Jurkat, Clone E6-1 (cell line): ENCODE measurements at regions not wholly inside any gene's neighbourhood (a gene's known extent, or its start where the extent isn't known, plus 50 kb on each side); places are given as distances from the start of the nearest gene placed in this dataset.
A peak's percentile ranks its signal among the peaks of the same experiment; 100 is the strongest.

Source experiments
- DNase-seq: peaks from one replicate; pipeline ENCODE4 v3.0.0-alpha.2; 2011; ENCODE audit warnings: low read depth, low spot score
- H3K4me3 ChIP-seq: 2 replicates; pipeline ENCODE4 v1.5.1; 2011; ENCODE audit warnings: mild to moderate bottlenecking, low read length, control low read depth, moderate library complexity

DNA sequence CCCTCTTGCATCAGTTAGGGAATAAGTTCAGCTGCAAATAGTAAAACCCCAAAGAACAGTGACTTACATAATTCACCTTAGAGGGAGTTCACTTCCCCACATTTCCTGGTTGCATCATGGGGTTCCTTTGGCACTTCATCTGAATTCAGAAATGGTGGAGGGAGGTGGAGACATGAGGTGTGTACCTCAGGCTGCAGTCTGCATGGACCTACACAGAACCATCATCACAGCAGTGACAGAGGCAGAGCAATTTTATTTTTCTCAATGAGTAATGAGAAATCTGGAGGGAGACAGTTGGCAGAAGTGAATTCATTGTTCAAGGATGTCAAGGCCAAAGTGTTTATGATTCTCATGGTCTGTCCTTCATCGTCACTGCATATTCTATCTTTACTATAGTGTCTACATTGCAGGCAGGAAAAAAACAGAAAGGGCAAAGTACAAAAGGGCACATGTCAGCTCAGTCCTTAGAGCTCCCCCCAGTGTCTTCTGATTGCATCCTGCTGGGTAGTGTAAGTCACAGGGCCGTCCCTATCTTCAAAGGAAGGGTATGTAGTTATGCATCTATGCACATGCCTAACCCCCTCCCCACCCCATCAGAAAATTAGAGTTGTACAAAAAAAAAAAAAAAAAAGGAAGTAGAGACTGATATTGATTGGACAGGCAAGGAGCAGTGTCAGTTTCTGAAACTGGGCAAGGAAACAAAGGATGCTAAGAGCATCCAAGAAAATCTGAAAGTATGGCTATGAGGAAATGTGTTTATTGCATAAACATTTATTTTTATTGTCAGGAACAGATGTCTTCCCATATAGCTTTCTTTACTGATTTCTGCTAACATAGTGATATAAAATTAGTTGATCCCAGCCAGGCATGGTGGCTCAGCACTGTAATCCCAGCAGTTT lies 132.7 kb upstream of the APC start:
- peak; percentile 49 for DNase-seq
- H3K4me3 ChIP-seq: no peak overlapping the region

DNA sequence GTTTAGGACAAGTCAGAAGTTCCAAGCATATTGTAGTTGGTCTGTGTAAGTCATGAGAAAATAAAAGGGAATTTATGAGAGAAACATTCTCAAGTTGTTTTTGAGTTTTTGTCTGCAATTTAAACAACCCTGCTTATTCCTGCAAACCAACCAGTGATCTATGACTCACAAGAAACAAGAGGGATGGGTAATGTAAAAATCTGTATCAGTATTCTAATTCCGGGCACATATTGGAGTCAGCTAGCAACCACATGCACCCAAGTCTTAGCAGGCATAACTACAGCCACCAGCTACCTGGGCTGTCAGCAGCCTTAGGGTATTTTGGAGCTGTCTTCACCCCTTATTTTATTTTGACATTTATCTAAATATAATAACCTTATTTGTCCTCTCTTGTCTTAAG lies 128.7 kb upstream of the APC start:
- no peak for DNase-seq
- no peak overlapping the region for H3K4me3 ChIP-seq

DNA sequence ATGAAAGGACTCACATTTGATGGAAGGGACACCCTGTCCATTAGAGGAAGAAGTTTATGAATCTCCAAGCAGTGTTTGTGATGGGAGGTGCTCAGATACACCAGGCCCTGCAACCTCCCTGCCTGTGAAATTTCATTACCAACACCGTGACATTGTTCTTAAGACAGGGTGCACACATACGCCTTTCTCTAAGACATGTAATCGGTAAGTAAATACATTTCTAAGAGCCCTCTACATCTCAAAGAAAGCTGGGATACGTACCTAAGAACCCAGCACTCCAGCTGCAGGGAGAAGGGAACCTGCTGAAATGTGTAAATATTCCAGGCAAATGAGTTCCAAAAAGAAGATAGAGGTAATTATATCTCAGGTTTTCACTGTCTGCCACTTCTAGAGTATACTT lies 125.0 kb upstream of the APC start:
- H3K4me3 ChIP-seq: no peak overlapping the region
- DNase-seq: no peak

DNA sequence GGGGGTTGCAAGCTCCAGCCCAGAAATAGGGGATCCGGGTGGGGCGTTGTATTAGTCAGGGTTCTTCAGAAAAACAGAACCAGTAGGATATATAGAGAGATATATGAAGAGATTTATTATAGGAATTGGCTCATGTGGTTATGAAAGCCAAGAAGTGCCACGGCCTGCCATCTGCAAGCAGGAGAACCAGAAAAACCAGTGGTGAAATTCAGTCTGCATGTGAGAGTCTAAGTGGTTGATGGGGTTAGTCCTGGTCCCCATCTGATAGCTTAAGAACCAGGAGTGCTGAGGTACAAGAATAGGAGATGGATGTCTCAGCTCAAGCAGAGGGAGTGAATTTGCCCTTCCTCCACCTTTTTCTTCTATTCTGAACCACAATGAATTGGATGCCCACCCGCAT lies 123.4 kb upstream of the APC start:
- H3K4me3 ChIP-seq: no peak overlapping the region
- DNase-seq: no peak

DNA sequence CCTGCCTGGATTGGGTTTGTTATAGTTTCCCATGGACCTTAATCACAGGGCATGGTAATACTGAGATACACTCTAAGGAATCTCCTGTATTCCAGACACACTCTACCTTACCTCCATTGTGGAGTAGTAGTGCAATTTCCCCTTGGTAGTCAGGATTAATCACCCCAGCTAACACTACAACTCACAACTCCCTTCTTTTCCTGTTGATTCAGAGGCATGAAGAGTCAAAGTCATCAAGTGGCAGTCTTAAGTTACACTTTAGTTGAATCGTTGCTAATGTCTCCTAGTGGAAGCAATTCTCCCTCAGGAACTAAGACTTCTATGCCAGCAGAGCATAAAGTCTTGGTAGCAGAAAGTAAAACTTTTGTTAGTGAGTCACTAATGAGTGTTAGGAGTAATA lies 122.7 kb upstream of the APC start:
- DNase-seq: no peak

DNA sequence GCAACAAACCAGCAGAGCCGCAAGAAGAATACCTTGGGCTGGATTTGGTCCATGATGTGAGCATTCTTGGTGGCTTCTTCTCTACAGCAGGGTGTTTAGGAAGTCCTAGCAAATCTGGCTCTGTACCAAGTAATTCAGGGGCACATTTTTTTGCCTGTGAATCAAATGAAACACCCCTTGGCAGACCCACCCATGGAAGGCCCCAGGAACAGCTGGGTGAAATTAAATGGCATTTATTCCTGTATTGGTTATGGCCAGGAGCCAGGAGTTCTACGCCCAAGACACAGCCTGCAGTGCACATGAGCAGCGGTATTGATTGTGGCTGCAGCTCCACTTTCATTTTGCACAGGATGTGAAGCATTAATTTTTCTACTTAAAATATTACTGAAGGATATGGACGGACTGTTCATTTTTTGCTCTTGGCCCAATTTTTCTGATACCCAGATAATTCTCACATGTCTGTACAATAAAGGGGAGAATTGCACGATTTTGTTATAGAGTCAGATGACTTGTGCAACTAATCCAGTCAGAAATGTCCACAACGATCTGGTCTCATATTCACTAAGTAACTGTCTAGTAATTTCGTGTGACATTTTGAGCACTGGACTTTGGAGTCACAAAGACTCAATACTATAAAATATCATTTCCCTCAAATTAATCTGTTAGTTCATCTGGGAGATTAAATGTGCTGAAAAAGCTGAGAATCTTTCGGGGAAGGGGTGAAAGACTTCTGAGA lies 120.7 kb upstream of the APC start:
- no peak for DNase-seq
- no peak overlapping the region for H3K4me3 ChIP-seq

More for the DNA sequence above, 122.7 kb upstream of the APC start:
- no peak overlapping the region for H3K4me3 ChIP-seq

DNA sequence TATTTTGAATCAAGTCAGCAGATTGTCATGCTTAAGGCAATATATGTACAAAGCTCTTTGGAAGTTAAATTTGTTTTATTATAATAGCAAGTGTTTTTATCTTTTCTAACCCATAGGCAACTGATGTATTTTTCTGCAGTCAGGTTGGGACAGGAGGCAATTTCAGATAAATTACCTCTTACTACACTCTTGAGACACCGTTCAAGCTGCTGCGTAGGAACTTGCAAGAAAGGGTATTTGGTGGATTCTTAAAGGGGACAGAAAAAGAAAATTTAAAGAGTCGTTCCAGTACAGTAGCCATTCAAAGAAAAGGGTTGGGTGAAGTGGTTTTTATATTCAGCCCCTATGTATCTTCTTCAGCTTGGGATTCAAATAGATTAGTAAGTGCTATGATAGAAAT lies 112.4 kb upstream of the APC start:
- H3K4me3 ChIP-seq: no peak overlapping the region
- no peak for DNase-seq

DNA sequence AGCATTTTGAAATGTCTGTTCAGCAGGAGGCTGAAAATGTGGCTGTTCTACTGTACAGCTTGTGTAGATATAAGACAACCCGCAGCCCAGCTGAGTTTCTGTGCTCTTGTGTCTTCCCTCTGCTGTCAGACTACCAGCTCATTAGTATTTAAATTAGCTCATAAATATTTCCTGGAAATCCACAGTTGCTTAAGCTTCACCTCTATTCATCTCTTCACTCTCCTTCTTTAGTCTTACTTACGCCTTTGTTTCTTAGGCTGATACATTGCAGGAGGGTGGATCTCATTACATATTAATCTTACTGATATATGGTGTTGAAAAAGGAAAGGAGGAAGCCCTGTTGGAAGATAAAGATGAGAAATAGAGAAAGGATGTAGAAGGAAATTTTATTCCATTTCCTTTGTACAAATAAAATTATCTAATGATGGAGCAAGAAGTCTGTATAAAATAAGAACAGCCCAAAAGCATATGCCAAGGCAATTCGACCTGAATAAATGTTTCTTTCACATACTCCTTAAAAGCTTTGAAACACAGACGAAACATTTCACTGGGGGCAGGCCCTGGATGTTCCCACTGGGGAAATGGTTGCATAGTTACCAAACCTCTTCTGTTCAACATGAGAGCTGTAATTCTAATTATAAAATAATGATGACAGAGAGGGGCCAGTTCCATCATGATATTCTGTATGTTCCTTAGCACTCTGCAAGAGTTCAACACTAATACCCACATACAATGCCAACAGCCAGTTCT lies 111.8 kb upstream of the APC start:
- H3K4me3 ChIP-seq: no peak overlapping the region
- no peak for DNase-seq

DNA sequence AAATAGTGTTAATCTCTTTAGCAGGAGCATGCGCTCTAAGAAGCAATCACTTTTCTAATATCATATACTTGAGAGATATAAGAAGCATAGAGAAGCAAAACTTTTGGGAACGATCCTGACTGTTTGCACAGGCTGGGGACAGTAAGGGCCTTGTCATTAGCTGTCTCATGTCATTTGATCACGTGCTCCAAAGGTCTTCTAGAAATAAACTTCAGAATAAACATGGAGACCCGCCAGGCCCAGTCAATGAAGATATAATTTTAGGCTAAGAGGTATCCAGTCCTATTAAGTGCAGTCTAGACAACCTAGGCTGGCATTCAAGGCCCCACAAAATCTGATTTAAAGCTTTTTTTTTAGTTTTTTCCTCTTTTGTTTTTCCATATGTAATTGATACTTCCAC lies 111.0 kb upstream of the APC start:
- DNase-seq: no peak
- H3K4me3 ChIP-seq: no peak overlapping the region

DNA sequence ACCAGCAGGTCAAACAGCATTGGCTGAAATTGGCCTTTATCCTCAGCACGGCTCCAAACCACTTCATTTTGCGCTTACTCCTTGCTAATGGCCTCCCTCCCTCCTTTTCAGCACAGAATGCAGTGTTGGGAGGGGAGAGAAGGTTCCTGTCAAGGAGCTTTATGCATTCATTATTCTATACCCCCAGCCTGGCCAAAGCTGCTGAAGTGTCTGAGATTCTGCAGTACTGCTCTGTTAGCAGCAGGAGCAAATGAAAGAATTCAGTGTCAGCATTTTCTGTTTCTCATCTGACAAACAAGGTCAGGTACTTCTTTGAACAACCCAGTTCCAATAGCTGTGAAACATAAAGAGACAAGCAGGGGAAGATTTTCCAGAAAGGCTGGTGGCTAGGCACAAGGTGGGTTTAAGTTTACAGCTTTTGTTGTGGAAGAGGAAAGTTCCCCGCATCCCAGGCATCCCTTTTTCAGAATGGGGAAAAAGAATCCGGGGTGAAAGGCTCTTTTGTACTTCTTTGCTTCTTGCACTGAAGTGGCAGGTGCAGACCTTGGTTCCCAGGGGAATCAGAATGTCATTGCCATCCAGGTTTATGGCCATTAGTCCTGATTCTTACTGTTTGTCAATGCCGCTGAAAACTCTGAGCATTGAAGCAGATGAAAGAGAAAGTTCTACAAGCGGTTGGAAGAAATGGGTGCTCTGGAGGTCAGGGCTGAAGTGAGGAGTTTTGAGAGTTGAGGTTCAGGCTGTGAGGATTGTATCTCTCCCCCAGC lies 109.3 kb upstream of the APC start:
- DNase-seq: no peak
- H3K4me3 ChIP-seq: no peak overlapping the region

DNA sequence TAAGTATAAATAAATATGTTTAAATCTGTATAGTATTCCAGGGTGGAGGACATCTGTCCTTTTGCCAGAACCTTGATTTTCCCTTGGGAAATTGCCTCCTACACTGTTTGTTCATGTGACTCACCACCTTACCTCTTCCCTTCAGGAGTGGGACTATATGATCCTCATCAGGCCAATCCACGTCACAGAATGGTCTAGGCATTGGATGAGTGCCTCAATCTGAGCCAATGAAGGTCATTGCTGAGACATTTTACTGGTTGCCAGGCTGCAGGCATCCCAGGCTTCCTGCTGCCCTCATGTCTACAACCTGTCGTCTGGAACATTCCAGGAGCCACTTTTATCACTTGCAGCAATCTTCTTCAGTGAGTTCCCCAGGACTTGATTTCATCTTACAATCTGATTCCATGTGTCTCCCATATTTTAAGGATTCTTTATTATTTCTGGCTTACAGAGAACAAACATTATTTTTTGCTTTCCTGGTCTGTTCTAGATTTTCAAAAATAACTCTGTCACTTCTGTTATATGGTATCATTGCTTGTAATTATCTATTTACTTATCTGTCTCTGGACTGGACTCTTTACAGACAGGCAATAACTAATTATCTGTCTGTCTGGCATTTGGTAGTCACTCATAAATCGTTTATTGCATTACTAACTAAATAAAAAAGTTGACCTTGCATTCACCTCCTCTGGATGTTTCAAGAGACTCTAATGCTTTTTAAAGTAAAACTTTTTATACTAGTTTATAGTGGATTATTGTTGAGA lies 107.3 kb upstream of the APC start:
- DNase-seq: no peak
- H3K4me3 ChIP-seq: no peak overlapping the region

DNA sequence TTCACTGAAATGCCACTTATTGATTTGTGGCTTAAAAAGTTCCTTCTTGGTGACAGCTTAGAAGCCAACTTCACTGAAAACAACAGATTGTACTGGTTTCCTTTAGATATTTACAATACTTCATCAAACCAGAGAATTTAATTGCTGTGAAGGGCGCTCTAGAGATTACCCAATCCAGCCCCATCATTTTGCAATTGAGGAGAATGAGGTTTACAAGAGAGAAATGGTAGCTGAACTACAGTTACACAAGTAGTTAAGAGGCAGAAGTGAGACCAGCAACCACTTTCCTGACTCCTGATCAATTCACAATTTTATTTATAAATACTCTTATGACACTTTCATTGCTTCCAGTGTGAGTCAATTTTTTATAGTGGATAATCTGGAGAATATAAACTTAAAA lies 103.5 kb upstream of the APC start:
- H3K4me3 ChIP-seq: no peak overlapping the region
- DNase-seq: no peak

DNA sequence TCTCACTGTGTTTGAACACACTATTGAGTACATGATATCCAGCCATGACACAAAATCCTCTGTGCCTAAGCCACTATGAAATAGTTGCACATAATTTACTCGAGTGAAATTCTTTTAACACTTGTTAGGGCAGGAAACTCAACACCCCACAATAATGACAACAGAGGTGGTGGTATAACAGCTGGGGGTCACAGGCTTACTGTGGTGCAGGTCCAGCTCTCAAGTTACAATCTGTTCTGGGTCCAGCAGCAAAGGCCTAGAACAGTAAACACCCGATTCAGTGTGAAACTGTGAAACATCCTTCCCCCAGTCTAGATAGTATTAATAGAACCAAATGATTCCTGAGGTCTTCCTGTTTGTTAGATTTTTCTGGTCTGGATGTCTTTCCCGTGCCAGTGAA lies 102.9 kb upstream of the APC start:
- no peak overlapping the region for H3K4me3 ChIP-seq
- no peak for DNase-seq

DNA sequence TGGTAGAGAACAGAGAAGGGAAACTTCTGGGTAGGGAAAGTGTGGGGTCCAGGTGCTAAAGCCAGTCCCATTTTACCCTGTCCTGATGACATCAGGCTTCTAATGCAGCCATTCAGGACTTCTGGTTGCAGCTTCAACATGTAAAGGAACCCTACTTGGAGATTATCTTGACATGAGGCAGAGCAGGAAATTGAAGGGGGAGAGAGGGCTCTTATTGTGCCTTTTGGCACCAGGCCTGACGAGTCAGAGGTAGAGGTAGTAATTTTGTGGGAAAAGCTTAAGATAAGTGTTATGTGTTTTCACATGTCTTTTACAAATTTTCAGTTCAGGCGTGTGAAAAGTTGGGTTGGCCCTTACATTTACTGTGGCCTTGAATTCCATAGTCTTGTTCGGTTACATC lies 102.4 kb upstream of the APC start:
- no peak for DNase-seq
- H3K4me3 ChIP-seq: no peak overlapping the region

DNA sequence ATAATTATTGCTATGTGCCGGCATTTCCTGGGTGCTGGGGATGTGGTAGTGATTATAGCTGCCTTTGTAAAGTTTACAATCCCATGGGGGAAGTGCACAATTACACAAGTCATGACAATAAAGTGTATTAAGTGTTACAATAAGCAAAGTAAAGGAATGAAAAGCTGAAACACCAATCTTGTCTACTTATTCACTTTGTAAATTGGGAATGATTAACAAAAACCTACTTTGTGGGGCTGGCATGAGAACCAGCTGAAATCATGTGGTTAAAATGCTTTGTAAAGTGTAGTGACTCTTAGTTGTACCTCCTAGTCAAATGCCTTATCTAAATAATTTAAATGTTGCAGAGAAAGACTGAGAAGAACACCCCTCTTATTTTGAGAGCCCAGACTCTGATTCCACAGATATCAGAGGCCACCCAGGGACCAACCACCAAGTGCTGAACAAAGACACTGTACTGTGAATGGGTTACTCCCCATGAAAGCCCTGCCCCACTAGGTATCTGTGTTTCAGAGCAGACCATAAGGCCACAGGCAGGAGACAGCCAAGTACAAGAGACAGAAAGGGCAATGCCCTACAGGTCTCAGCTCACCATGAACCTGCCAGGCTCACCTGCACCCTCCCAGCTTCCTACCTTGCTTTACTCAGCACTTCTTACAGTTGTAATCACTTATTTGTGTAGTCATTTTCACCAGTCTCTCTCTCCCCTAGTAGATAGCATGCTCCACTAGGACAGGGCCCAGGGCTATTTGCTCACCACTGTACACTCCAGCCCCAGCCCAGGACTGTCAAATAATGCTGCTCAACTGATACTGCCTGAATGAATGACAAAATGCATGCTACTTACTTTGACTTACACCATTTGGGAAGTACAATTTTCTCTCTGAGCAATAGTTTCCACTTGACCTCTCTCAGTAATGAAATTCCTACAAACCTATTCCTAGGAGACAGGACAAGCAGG lies 101.6 kb upstream of the APC start:
- no peak for DNase-seq
- H3K4me3 ChIP-seq: no peak overlapping the region

DNA sequence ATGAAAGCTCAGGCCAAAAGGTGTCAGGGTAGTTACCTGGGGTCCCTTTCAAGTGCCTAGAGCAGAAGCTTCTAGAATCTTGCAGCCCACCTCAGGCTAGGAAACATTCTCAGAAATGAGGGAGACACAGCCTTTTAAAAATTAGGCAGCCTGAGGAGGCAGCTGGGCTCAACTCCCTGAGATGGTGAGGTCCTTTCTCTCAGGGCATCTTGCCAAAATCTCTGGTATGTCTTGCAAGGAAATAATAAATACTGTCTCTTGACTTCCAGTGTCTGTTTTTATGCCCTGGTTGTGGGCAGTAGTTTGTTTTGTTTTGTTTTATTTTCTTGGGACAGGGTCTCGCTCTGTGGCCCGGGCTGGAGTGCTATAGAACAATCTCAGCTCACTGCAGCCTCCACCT lies 100.9 kb upstream of the APC start:
- H3K4me3 ChIP-seq: no peak overlapping the region
- DNase-seq: no peak

DNA sequence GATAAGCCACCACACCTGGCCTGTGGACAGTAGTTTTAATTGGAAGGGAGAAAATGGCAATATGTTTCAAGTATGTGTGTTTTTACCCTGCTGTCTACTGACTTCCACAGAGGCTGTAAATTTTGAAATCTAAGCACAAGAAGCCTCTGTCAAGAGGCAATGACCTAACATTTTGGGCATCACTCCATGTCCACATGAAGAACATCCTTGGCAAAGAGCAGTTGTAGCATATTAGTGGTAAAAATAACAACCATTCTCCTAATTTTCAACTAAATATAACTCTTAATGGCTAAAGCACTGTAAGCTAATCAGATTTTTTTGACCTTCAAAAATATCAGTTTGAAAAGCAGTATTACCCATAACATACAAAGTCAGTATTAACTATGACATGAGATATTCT lies 100.3 kb upstream of the APC start:
- DNase-seq: no peak
- H3K4me3 ChIP-seq: no peak overlapping the region

DNA sequence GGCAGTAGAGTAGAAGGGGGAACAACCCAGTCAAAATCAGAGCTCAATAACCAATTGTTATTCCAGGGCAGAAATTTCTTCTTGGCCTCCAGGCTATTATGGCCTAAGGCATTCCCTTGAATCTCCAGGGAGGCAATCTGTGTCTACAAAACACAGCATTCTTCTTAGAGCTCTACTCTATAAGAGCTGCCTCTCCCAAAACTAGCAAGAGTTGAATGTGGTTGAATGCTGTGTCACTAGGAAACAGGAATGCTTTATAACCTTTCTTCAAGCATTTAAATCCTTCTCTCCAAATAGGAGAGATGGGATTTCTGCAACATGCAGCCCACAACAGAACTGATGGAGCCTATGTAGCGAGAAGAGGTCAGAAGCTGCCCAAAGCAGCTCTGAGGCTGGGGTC lies 97.1 kb upstream of the APC start:
- DNase-seq: no peak
- H3K4me3 ChIP-seq: no peak overlapping the region
